OCI-LY7 (cell line): ENCODE measurements at regions not wholly inside any gene's neighbourhood (a gene's known extent, or its start where the extent isn't known, plus 50 kb on each side); places are given as distances from the start of the nearest gene placed in this dataset.

Experiments
- EZH2phosphoT487 ChIP-seq: fragments of 200-600 bp; sonication (generic); IDR thresholded peaks from 2 replicates; pipeline ENCODE4 v1.6.1; 2018; ENCODE audit warnings: low read depth, borderline replicate concordance, mild to moderate bottlenecking, mixed run types, antibody characterized with exemption, low read length, moderate library complexity, mixed read lengths
- TF ChIP-seq, protein P1 (sequence below): fragments of 200-600 bp; sonication (generic); conservative IDR thresholded peaks from 2 replicates; pipeline ENCODE4 v1.5.1; 2014; ENCODE audit warnings: mild to moderate bottlenecking, antibody characterized with exemption, low read length, moderate library complexity, mixed read lengths

DNA sequence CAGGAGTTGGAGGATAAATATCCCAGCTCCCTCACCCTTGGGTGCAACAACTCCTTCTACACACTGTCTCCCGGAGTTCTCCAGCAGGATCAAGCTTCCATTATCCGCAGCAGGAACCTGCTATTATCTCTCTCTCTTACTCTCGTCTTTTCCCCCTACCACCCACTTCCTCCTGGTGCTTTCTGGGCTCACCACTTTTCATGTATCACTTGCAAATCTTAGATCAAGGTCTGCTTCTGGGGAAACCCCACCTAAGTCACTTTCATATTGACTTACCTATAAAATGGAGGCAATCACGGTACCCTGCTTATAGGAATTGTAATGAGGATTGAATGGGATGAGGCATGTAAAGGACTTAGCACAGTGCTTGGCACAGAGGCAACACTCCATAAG lies 589.5 kb downstream of the BCOR start:
- TF ChIP-seq, protein P1, sequence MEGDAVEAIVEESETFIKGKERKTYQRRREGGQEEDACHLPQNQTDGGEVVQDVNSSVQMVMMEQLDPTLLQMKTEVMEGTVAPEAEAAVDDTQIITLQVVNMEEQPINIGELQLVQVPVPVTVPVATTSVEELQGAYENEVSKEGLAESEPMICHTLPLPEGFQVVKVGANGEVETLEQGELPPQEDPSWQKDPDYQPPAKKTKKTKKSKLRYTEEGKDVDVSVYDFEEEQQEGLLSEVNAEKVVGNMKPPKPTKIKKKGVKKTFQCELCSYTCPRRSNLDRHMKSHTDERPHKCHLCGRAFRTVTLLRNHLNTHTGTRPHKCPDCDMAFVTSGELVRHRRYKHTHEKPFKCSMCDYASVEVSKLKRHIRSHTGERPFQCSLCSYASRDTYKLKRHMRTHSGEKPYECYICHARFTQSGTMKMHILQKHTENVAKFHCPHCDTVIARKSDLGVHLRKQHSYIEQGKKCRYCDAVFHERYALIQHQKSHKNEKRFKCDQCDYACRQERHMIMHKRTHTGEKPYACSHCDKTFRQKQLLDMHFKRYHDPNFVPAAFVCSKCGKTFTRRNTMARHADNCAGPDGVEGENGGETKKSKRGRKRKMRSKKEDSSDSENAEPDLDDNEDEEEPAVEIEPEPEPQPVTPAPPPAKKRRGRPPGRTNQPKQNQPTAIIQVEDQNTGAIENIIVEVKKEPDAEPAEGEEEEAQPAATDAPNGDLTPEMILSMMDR, result no peak
- TF ChIP-seq EZH2phosphoT487, result no peak
